Esophagus muscularis mucosa (tissue), 4 donors: ENCODE measurements at regions not wholly inside any gene's neighbourhood (a gene's known extent, or its start where the extent isn't known, plus 50 kb on each side); places are given as distances from the start of the nearest gene placed in this dataset.

Source experiments
- DNase-seq: peaks from one replicate; pipeline ENCODE4 v3.0.0-alpha.2; 2017; ENCODE audit errors: extremely low spot score
- H3K27ac ChIP-seq, 4 donors: fragments of 200-600 bp; sonication (generic); replicated peaks in 1 of 4; 1 replicate in 3 of 4; 2 replicates in 1 of 4; pipeline ENCODE4 v1.5.1; 2016 to 2019; ENCODE audit warnings: mild to moderate bottlenecking in 1 of 4
- H3K27me3 ChIP-seq, 4 donors: fragments of 200-600 bp; sonication (generic); one replicate each; pipeline versions ENCODE4 v1.5.1 to v1.6.0; 2016 to 2019
- H3K36me3 ChIP-seq, 4 donors: fragments of 200-600 bp; sonication (generic); one replicate each; pipeline ENCODE4 v1.5.1; 2016 to 2019
- H3K4me1 ChIP-seq, 4 donors: fragments of 200-600 bp; sonication (generic); one replicate each; pipeline ENCODE4 v1.5.1; 2016 to 2019
- H3K4me3 ChIP-seq, 4 donors: fragments of 200-600 bp; sonication (generic); 1 replicate in 2 of 4; 2 replicates in 2 of 4; pipeline ENCODE4 v1.5.1; 2016 to 2019; ENCODE audit warnings: mild to moderate bottlenecking in 4 of 4, moderate library complexity in 1 of 4
- H3K9me3 ChIP-seq, 4 donors: fragments of 200-600 bp; sonication (generic); 1 replicate in 3 of 4; 2 replicates in 1 of 4; pipeline ENCODE4 v1.5.1; 2016 to 2019
- EP300 ChIP-seq: sonication (generic); formaldehyde crosslinking; IDR thresholded peaks from one replicate; pipeline ENCODE4 v1.6.1; 2017; ENCODE audit warnings: antibody characterized with exemption
- POLR2A ChIP-seq: fragments of 450-650 bp; IDR thresholded peaks from one replicate; pipeline ENCODE4 v1.6.1; 2017; ENCODE audit warnings: antibody characterized with exemption, moderate library complexity, mild to moderate bottlenecking, low read depth
- POLR2AphosphoS5 ChIP-seq, 2 donors: sonication (generic); formaldehyde crosslinking; IDR thresholded peaks; one replicate each; pipeline ENCODE4 v1.6.1; 2017; ENCODE audit warnings: antibody characterized with exemption in 2 of 2
- WGBS: methylation state at CpG from one replicate; pipeline ENCODE4 v1.1.5; 2018; 5-methylcytosine and 5-hydroxymethylcytosine counted together
- intact Hi-C: fragments of 100-400 bp; cut with DNase I; formaldehyde crosslinking; loops from one replicate; pipeline ENCODE4 v1.15.1; 2023
- TF ChIP-seq, protein P1 (sequence below), 3 experiments: fragments of 200-600 bp in 2 of 3; fragments of 450-650 bp in 1 of 3; sonication (generic) in 2 of 3; IDR thresholded peaks; one replicate each; pipeline ENCODE4 v1.5.1; 2017 to 2019; ENCODE audit warnings: antibody characterized with exemption in 3 of 3, mild to moderate bottlenecking in 2 of 3, moderate library complexity in 1 of 3

DNA sequence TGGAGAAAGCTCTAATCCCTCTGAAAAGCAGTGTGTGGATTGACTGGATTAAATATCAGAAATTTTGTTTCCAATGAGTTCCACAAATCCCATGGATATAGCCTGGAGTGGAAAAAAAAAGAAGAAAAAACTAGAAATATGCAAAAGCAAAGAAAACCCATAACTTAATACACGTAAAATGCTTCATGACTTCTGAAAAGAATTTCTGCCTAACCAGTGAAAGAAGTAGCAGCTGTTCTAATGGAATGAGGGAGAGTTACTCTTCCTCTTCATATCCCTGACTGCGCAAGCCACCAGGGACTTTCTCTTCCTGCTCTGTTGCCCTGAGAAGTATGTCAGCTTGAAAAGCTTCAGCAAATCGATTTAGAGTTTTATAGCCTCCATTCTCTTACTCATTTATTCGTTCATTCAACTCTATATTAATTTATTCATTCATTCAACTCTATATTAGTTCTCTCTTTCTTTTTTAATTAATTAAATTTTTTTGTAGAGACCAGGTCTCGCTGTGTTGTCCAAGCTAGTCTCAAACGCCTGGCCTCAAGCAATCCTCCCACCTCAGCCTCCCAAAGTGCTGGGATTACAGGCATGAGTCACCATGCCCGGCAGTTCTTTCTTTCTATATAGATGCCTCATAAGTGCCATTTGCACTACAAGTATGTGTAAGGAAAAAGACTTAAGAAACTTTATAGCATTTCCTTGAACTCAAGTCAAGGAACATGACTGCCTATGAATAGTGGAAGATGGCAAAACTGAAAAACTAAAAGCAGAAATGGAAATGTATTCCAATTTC, 447.3 kb upstream of the NRP1 start:
- TF ChIP-seq POLR2AphosphoS5 (IDR thresholded peaks at IDR 0.05) (no peak), POLR2A (no peak), EP300 (no peak)
- TF ChIP-seq, protein P1, sequence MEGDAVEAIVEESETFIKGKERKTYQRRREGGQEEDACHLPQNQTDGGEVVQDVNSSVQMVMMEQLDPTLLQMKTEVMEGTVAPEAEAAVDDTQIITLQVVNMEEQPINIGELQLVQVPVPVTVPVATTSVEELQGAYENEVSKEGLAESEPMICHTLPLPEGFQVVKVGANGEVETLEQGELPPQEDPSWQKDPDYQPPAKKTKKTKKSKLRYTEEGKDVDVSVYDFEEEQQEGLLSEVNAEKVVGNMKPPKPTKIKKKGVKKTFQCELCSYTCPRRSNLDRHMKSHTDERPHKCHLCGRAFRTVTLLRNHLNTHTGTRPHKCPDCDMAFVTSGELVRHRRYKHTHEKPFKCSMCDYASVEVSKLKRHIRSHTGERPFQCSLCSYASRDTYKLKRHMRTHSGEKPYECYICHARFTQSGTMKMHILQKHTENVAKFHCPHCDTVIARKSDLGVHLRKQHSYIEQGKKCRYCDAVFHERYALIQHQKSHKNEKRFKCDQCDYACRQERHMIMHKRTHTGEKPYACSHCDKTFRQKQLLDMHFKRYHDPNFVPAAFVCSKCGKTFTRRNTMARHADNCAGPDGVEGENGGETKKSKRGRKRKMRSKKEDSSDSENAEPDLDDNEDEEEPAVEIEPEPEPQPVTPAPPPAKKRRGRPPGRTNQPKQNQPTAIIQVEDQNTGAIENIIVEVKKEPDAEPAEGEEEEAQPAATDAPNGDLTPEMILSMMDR (IDR thresholded peaks at IDR 0.05): no peak
- intact Hi-C loops: no loop called here
- Histone ChIP-seq H3K36me3 (no peaks in the 10 kb centered on the region), H3K27ac (no peak overlapping the region), H3K4me3 (no peak overlapping the region), H3K9me3 (peaks cover 0 to 3% (median 0%) of the 10 kb centered on the region in 4 donors), H3K4me1 (no peaks in the 10 kb centered on the region), H3K27me3 (no peaks in the 10 kb centered on the region)
- no peak for DNase-seq
- WGBS: 75% methylated on average over 7 of the region's 7 CpGs

DNA sequence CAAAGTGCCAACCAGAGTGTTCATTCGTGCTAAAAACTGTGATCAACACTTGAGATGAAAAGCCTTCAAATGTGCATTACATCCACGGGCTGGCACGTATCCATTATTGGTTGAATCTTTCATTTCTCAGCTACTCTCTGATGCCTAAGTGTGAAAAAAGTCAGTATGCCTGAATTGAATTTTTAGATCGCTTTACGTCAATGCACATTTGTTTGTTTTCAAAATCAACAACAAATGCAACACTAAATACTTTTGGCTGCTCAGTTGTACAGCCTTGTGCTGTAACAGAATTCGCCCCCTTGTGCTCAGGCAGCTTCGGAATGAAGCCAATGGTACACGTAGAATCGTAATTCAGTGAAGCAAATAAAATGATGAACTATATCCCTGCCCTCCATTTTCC, 446.5 kb upstream of the NRP1 start:
- Histone ChIP-seq H3K36me3 (no peaks in the 10 kb centered on the region), H3K9me3 (peaks cover 0 to 3% (median 0%) of the 10 kb centered on the region in 4 donors), H3K27me3 (no peaks in the 10 kb centered on the region), H3K4me1 (no peaks in the 10 kb centered on the region), H3K27ac (no peak overlapping the region), H3K4me3 (no peak overlapping the region)
- intact Hi-C loops: no loop called here
- TF ChIP-seq EP300: no peak
- TF ChIP-seq POLR2A: no peak
- no peak for TF ChIP-seq POLR2AphosphoS5 (IDR thresholded peaks at IDR 0.05)
- TF ChIP-seq, protein P1 (IDR thresholded peaks at IDR 0.05): no peak
- WGBS: 90% methylated on average over 9 of the region's 9 CpGs
- DNase-seq: no peak

DNA sequence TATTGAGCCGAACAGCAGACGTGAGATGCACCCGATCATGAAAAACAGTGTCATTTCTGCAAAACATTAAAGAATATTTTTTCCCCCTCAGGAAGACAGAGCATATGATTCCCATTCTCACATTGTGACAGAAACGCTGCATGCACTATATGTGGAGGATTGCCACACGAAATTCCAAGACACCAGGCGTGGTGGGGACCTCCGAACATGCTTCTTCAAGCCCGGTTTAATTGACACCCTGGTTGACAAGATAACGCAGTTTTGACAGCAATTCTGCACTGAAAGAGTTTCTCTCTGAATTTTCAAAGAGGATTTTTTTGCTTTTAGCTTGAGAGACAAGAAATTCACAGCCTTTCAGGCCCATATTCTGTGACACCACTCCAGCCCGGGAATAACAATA, 442.8 kb upstream of the NRP1 start:
- 97% methylated on average over 10 of the region's 10 CpGs for WGBS
- H3K4me3 ChIP-seq: no peak overlapping the region
- H3K27ac ChIP-seq: no peak overlapping the region
- no peaks in the 10 kb centered on the region for H3K27me3 ChIP-seq
- H3K9me3 ChIP-seq: no peaks in the 10 kb centered on the region
- DNase-seq: no peak
- TF ChIP-seq EP300: no peak
- intact Hi-C loops: no loop called here
- peaks cover 0 to 7% (median 3%) of the 10 kb centered on the region in 4 donors for H3K4me1 ChIP-seq
- no peaks in the 10 kb centered on the region for H3K36me3 ChIP-seq

DNA sequence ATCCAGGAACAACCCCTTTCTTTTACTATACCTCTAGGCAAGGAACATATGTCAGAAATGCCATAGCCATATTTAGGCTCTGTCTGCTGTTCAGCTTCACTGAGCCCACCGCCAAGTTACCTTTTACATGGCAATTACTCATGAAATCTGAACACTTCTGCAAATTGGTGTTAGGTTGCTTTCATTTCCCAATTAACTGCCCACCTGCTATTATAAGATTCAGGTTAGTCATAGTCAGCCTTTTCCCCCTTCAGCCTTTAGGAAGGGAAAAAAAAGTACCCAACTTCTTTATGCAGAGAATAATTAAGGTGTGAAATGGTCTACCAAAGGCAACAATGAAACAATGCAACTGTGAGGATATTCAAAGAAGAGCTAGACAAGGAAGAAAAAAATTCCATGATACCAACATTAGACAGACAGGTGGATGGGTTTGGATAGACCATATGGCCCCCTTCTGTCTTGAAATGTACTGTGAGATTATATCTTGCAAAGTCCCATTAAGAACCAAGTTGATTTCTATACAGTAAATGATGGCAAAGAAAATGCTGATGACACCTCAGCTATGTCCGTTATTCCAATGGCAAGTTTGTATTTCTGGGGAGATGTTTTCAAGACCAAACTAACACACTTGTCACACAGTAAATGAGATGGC, 442.1 kb upstream of the NRP1 start:
- intact Hi-C loops: no loop called here
- no peaks in the 10 kb centered on the region for H3K27me3 ChIP-seq
- TF ChIP-seq, protein P1 (IDR thresholded peaks at IDR 0.05): no peak
- TF ChIP-seq POLR2AphosphoS5 (IDR thresholded peaks at IDR 0.05): no peak
- no peak for TF ChIP-seq EP300
- no peak for TF ChIP-seq POLR2A
- H3K9me3 ChIP-seq: no peaks in the 10 kb centered on the region
- no peak for DNase-seq
- no peaks in the 10 kb centered on the region for H3K36me3 ChIP-seq
- H3K4me3 ChIP-seq: no peak overlapping the region
- 98% methylated on average over 2 of the region's 2 CpGs for WGBS
- peaks cover 0 to 10% (median 3%) of the 10 kb centered on the region in 4 donors for H3K4me1 ChIP-seq
- H3K27ac ChIP-seq: no peak overlapping the region

DNA sequence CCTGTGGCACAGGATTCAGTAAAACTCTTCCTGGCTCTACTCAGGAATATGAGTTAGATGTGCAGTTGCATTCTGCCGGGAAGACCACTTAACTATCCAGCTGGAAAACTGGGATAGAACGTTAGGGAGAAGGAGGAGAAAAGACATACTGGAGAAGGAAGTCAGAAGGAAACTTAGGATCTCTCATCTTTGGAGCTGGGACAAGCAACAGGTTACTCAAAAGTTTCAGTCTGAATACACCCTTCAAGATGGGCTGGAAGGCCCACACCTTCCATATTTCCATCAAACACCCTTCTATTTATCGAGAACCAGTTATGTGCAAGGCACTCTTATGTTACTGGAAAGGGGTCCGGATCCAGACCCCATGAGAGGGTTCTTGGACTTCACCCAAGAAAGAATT, 440.4 kb upstream of the NRP1 start:
- H3K4me3 ChIP-seq: no peak overlapping the region
- TF ChIP-seq POLR2A (no peak), EP300 (no peak), POLR2AphosphoS5 (IDR thresholded peaks at IDR 0.05) (no peak)
- TF ChIP-seq, protein P1 (IDR thresholded peaks at IDR 0.05): no peak
- no peak overlapping the region for H3K27ac ChIP-seq
- 80% methylated on average over 4 of the region's 4 CpGs for WGBS
- H3K36me3 ChIP-seq: no peaks in the 10 kb centered on the region
- intact Hi-C loops: no loop called here
- H3K4me1 ChIP-seq: peaks cover 0 to 10% (median 3%) of the 10 kb centered on the region in 4 donors
- no peak for DNase-seq
- no peaks in the 10 kb centered on the region for H3K27me3 ChIP-seq
- H3K9me3 ChIP-seq: no peaks in the 10 kb centered on the region
